GM19351 (cell line): ENCODE measurements at regions not wholly inside any gene's neighbourhood (a gene's known extent, or its start where the extent isn't known, plus 50 kb on each side); places are given as distances from the start of the nearest gene placed in this dataset.
"Not testable (repeated sequence)": the region's sequence is repeated elsewhere in the genome, so short reads cannot be mapped to it uniquely, and the experiment has no call there.

Source experiments
- ATAC-seq: cut with Tn5 transposase; IDR thresholded peaks from one replicate; pipeline ENCODE4 v1.9.1; 2021; ENCODE audit warnings: mild to moderate bottlenecking, moderate library complexity; ENCODE audit not compliant: unreplicated experiment

DNA sequence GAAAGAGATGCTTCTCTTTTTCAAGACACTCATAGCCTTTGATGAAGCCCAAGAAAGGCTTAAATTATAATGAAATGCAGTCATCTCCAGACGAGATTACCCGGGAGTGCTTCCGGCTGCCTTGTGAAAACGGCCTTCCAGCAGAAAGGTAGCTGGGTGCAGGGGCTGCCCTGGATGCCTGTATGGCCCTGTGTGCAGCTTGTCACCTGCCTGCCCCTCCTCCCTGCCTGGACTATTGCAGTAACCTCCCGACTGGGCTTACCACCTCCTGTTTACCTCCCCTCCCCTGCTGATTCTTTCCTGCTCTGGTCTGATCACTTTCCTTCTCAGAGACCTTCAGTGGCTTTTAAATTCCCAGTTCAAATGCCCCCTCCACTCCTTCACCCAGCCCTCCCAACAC, 126.4 kb upstream of the SYT13 start:
- no peak for ATAC-seq

- no peak for ATAC-seq
Observed at GRCh38 chr11:45412051-45412471, 125.9 kb upstream of the SYT13 start.

GRCh38 chr11:45411228-45411946, 125.2 kb upstream of the SYT13 start:
- ATAC-seq = no peak

DNA sequence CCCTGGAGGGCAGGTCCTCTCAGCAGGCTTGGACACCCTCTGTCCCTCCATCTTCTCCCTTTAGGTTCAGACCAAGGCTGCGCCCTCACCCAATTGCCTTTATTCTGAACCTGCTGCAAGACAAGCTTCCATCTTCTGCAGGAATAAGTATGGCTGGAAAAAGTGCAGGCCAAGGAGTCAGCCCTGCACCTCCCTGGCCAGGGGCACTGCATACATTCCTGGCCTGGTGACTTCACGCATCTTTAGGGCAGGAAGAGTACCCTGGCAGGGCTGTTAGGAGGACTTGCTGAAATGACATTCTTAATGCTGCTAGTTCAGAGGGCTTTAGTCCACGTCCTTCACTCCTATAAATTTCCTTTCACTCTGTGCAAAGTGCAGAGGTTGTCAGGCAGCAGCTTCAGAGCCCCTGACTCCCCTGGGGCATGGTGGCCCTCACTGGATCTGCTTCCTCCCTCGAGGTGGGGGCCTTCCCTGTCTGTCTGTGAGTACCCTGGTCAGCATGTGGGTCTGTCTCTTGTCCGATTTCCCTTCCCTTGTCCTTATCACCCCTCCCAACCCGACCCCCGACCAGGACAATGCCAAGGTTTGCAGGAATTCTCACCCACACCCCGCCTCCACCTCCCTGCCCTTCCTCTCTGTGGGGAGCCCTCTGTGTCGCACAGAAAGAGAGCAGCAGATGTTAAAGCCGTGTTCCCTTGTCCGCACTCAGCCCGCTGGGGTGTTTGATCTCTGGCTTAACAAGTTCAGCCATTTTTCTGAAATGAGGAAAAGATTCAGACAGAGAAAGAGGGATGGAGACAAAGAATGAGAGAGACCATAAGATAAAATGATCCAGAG, 124.5 kb upstream of the SYT13 start:
- no peak for ATAC-seq

- no peak for ATAC-seq
Observed at GRCh38 chr11:45409587-45409986, 123.4 kb upstream of the SYT13 start.

DNA sequence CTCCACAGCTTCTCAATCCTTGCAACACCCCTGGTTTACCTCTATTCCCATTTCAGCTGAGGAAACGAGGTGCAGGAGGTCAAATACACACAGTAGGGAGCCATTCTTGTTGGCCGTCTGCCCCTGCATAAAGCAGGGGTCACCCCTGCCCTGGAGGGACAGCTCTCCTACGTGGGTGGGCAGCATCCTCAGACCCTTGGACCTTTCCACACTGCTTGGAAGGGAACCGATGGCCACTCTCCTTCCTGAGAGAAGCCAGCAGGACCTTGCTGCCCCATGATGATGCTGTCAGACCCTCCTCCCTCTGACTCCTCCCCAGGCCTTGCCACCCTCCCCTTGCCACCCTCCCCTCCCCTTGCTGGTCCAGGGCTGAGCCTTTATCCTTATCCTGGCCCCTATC, 121.1 kb upstream of the SYT13 start:
- no peak for ATAC-seq

GRCh38 chr11:45405916-45406670, 120.0 kb upstream of the SYT13 start:
- no peak for ATAC-seq

GRCh38 chr11:45403521-45403920, 117.4 kb upstream of the SYT13 start:
- not testable (repeated sequence) for ATAC-seq

DNA sequence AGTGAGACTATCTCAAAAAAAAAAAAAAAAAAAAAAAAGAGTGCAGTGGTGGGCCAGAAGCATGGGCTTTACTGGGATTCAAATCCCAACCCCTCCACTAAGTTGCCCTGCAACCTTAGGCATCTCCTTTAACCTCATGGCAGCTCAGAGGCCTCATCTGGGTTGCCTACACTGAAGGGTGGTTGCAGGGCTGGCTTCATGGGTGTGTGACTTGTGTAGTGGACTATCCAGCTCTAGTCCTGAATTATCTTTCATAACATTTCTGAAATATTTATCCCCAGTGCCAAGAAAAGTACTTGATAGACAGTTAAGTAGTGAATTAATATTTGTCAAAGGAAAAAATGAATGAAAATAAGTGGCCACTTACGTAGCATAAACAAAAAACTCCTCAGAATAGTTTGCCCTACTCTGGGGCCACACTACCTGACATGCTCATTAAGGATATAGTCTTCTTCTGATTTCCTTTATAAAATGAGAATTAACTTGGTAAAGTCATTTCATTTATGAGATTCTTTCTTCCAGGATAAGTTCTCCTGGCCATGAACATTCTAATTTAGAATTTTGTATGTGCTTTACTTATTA, 116.0 kb upstream of the SYT13 start:
- no peak for ATAC-seq

- no peak for ATAC-seq
Observed at GRCh38 chr11:45400591-45400990, 114.5 kb upstream of the SYT13 start.

- no peak for ATAC-seq
Observed at GRCh38 chr11:45399166-45399565, 113.0 kb upstream of the SYT13 start.

DNA sequence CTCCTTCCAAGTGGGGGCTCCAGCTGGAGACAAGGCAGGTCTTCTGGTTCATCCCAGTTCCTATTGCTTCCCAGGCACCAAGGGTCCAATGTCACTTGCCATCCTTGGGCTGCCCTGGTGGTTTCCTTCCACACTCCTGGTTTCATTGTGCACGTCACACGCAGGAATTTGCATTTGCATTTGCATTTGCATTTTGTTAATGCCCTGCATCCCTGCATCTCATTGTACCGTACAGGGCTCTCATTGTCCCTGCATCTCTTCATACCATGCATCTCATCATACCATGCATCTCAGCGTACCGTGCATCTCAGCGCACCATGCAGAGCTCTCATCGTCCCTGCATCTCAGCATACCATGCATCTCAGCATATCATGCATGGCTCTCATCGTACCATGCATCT, 112.2 kb upstream of the SYT13 start:
- ATAC-seq = no peak

DNA sequence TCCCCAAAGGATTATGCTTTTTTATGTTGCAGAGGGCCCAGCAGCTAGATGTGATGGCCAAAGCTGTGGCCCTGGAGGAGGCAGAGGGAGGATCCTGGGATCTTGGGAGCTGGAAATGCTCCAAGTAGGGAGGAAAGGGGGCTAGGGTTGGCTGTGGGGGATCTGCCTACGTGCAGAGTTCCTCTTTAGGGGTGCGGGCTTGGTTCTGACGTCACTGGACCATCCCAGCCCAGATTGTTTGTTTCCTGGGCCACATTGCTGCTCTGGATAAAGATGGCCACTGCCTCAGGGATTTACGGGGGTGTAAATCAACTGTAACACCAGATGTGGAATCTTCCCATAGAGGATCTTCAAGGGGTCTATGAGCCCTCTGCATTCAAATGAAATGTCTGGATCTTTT, 110.3 kb upstream of the SYT13 start:
- no peak for ATAC-seq

DNA sequence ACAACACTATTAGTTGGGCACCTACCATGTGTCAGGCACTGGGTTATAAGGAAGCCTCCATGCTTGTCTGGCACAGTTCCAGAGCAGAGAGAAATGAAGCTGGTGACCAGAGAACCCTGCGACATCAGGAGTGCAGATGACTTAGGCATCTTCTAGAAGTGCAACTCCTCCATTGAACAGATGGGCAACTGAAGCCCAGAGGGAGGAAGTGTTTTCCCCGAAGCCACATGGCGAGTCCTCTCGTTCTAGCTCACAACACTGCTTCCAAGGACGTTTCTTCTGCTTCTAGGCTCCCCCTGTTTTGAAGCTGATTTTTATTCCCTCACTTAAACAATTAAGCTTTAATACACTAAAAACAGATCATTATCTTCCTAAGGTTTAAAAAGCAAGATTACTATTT, 109.8 kb upstream of the SYT13 start:
- ATAC-seq = no peak

DNA sequence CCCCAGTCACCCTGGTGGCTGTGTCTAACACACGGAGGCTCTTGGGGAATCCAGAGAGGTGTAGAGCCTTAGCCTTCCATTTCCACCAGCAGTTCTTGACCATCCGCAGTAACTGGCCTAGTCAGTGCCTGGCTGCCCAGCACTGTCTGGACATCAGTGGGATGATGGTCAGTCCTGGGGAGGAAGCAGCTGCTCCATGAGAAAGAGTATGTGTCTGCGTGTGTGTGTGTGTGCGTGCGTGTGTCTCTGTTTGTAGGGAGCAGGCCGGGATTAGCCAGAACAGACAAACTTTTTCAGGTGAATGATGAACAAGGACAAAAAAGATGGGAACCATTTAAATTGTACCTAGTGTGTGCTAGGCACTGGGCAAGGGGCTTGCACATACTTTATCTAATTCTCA, 109.3 kb upstream of the SYT13 start:
- ATAC-seq = no peak

GRCh38 chr11:45394294-45395085, 108.3 kb upstream of the SYT13 start:
- no peak for ATAC-seq

DNA sequence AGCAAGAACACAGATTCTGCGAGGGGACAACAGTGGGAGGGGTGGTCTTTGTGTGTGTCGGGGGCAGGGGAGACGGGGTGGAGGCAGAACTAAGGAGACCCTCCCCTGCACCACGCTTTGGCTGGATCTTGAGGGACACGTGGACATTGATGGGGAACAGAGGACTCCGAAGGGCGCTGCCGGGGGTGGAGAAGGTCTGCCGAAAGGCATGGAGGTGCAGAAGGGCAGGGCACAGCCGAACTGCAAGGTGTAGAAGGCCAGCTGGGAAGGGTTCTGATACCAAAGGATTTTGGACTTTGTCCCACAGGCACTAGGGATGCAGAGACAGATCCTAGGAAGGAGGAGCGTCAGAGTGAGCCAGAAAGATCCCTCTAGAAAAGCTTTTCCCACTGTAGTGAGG, 107.7 kb upstream of the SYT13 start:
- ATAC-seq = no peak

- no peak for ATAC-seq
Observed at GRCh38 chr11:45393334-45393733, 107.2 kb upstream of the SYT13 start.

DNA sequence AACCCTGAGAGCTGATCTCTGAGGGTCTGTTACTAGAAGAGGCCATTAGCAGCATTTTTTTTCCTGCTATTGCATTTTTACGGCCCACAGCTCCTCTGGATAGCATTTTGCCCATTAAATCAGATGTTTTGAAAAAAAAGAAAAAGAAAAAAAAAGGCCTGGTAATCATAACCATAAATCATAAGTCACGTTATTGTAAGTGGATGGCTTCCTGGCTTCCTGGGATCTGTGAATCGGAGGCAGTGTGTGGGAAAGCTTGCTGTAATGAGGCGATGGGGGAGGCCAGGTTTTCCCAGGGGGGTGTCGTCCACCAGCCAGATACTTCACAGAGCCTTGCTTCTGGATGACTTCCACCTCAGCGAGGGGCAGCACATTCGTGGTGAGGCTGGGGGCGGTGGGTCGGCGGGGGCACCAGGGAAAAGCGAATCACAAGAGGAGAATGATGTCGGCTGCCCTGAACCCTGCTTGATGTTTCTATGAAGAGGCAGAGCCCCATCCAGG, 106.5 kb upstream of the SYT13 start:
- ATAC-seq = no peak

GRCh38 chr11:45392154-45392553, 106.0 kb upstream of the SYT13 start:
- no peak for ATAC-seq
